HG02885 (cell line): ENCODE measurements at regions not wholly inside any gene's neighbourhood (a gene's known extent, or its start where the extent isn't known, plus 50 kb on each side); places are given as distances from the start of the nearest gene placed in this dataset.

Experiments used
- ATAC-seq: cut with Tn5 transposase; IDR thresholded peaks from one replicate; pipeline ENCODE4 v1.9.1; 2021; ENCODE audit warnings: mild to moderate bottlenecking; ENCODE audit not compliant: unreplicated experiment, poor library complexity

DNA sequence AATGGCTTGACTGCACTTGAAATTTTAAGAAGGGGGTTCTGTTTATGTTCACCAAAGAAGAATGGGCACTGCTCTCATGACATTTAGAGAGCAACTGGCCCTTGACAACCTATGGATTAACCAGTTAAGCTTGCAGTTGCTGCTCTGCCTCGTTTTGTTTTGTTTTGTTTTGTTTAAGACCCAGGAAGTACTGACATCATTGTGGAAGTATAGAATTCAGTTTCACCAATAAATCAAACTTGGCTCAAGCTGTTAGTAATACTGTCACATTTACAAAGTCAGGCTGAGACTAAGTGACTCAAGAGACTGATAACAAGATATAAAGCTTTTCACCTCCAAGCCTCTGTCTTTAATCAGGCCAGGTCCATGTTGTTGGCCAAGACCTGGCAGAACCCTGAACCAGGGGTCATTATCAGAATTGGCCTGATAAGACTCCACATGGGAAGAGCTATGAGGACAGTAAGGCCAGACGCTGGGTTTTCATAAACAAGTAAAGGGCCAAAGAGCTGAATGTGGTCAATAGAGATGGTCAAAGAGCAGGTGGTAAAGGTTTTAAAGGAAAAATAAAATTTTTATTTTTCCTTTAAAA lies 99.4 kb upstream of the VGLL2 start:
- ATAC-seq = no peak

DNA sequence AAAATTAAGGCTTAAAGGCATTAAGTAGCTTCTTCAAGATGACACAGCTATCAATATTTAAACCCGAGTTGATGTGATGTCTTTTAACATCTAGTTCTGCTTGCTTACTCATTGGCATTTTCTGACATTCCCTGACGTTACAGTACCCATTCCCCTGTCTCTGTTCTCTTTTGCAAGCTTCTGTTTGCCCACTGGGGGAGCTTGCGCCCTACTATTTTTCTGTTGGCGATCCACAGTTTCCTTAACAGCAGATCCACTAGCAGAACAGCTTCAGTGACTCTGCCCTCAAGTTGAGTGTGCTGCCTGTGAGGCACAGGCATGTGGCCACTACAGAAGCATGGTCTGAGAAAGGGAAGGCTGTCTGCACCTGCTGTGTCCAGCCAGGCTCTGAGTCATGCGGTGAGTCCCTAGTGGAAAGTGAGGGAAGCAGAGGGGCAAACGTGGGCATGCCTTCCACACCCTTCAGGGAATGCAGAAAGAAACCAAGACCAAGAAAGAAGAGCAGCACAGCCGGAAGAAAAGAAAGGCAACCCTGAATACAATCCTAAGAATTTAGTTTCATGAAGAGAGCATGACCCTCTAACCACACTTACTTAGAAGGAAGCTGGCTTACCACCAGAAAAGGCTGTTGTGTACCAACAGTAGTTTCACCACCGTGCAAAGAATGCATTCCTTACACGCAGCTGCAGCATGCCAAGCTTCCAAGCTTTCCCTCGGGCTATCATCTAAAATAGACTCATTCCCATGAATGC lies 97.7 kb upstream of the VGLL2 start:
- no peak for ATAC-seq

DNA sequence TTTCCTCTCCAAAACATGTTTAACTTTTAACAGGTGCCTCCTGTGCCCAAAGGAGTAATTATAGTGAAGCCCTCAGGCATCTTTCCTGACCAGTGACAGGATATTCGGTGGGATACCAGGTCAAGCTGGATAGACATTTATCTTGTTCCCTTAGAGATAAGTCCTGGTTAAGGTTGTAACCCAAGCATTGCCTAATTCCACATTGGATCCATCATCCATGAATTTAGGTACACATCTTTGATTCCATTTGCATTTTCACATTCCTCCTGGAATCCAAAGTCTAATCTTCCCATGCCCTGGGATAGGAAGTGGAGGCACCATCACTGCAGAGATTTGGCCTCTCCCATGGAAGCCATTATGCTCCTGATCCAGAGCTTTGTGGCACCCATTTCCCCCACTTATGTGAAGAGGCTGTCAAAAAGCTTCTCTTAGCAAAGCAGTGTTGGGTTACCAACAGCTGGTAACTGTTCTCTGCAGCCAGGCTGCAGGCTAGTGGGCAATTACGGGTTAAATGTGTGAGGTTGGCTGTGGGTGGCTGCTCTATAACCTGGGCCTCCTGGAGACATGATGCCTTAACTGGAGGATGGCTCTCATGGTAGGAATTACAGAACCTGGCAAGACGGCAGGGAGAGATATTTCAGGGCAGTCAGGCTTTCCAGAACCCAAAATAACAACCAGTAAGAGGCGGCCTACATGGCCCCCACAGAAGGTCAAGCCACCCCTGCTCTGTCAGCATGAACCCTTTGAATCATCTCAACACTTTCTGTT lies 96.9 kb upstream of the VGLL2 start:
- no peak for ATAC-seq

DNA sequence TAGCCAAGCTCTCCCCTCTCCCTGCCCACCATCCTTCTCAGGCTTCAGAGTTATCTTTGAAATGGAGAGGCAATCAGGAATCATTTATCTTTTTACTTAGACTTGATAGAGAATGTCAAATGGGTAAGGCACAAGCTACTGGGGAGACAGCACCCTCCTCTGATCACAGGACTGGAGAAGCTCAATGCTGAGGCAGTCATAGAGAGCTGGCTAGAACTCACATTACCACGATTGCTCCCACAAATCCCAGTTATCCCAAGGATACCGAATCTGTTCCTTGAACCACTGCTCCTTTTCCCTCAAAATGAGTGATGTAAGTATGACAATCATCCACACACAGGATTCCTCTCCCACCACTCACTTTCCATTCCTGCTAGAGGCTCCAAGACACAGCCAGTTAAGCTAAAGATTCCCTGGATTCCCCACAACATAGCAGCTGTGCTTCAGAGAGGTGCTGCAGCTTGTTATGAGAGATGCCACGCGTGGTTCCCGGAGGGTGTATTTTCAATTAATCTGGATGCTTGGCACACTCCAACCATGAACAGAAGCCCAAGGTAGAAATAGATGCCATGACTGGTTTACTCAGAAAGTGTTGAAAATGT lies 96.2 kb upstream of the VGLL2 start:
- no peak for ATAC-seq

DNA sequence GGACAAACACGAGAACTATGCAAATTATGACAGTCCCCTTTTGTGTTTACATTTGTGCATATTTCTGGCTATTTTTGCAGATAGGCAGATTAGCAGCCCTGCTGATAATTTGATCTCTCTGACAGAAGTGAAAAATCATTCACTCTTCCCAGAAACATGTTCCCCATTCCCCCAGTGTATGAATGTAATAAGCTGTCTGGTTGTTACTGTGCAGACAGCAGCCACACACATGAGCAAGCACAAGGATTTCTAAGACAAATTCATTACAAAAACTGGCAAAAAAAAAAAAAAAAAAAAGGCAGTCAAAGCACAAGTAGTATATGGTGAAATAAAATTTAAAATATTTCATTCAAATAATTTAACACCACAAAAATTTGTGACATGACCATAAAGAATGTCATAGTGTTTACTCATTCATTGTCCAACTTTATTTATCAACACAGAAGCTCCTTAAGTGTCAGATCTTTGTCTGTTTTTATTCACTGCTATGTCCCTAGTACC lies 95.5 kb upstream of the VGLL2 start:
- ATAC-seq = no peak

DNA sequence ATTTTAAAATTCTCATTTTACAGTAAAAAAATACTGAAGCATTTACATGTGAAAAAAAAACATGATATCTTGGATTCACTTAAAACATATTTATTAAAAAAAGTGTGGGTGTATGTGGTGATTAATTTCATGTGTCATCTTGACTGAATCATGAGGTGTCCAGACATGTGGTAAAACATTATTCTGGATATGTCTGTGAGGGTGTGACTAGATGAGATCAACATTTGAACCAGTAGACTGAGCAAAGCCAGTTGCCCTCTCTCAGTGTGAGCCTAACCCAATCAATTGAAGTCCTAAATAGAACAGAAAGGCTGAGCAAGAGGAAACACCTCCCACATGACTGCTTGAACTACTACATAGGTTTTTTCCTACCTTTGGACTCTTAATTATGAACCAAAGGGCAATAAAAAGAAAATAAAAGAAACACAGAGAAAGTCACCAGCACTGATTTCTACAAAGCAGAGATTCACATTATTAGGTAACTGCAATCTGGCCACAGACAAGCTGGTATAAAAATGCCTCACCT lies 90.5 kb upstream of the VGLL2 start:
- ATAC-seq = no peak

DNA sequence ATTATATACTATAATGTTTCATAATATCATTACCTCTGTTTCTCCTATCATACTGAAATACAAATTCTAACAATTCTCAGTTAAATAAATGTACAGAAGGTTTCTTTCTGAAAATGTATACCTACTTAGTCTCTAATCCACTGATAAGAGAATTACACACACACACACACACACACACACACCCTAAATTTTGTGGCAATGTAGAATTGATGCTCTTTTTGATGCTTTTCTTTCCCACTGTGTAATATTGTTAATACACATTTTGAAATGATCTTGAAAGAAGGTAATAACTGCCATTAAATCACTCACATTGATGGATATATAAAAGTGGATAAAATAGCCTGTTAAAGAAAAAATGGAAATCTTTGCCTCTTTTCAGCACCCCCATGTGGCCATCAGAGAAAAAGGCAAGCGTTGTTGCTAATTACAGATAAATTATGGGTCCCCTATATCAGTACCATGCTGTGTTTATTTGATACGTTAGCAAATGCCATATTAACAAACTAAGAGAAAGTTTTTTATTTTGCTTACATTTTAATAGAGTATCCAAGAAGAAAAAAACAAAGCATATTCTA lies 76.6 kb upstream of the VGLL2 start:
- ATAC-seq = no peak

DNA sequence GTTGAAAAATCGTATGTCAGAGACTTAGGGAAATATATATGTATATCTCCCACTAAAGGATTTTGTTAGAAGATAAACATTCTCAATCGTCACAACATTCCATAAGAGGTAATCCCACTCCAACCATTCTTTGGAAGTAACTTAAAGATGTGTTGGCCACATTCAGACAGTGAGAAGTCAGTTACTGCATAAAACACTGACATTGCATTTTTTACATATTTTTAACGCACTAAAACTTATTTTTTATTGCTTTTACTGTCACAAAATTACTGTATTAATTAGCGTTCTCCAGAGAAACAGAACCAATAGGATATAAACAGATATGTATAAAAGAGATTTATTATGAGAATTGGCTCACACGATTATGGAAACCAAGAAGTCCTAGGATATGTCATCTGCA lies 74.3 kb upstream of the VGLL2 start:
- ATAC-seq = no peak

DNA sequence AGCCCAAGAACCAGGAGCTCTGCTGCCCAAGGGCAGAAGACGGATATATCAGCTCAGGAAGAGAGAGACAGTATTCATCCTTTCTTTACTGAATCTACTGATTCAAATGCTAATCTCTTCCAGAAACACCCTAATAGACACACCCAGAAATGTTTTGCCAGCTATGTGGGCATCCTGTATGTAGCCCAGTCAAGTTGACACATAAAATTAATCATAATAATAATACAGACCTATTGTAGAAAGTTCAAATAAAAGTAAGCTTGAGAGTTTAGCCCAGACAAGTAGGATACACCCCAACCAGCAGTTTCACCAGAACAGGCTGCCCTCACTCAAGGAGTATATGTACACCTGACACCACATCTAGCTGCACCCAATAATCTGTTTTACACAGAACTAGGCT lies 73.9 kb upstream of the VGLL2 start:
- no peak for ATAC-seq

DNA sequence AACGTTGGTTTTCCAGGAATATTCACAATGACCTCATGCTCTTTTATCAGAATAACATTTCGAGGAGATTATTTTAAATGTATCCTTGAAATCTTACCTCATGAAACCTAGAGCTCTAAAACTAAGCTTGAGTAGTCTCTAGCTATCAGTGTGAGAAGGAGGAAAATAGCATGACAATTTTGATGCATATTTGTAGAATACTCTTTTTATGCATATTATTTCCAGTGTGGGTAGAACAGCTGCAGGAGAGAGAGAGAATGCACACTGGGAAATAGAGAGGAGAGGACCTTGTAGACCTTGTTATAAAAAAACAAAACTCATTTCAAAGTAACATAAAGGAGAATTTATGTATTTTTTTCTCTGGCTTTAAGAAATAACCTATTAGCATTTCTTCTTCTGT lies 71.1 kb upstream of the VGLL2 start:
- ATAC-seq = no peak

DNA sequence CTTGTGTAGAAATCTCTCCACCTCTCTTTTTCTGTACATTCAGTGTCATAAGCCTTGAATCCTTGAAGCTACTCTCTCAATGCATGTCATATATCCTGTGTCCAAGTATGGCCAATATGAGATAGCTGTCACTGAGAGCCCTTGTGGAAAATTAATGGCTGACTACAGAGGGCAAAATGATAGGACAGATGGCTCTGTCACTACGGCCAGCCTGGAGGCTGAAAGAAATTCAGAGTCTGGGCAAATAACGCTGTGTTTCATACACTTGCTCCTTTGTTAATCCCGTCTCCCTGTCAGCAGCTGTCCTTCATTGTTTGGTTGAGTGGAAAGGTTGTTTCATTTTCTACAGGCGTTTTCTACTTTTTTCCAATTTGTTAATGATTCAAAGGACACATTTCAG lies 70.4 kb upstream of the VGLL2 start:
- no peak for ATAC-seq

DNA sequence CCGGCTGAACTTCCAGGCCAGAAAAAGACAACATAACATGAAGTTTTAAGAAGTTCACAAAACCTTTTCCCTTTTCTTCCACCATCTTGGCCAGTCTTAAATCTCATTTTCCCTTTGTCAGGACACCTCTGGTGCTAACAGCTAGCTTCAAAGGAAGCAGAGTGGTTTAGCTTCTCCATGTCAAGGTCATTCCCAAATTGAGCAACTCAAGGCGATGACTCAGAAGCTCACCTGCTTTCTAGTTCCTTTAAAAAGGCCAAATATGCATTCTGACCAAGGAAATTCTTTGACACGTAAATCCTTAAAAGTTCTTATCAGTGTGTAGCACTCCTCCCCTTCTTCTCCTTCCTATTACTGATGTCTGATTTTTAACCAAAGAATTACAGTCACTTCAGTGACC lies 69.6 kb upstream of the VGLL2 start:
- no peak for ATAC-seq

DNA sequence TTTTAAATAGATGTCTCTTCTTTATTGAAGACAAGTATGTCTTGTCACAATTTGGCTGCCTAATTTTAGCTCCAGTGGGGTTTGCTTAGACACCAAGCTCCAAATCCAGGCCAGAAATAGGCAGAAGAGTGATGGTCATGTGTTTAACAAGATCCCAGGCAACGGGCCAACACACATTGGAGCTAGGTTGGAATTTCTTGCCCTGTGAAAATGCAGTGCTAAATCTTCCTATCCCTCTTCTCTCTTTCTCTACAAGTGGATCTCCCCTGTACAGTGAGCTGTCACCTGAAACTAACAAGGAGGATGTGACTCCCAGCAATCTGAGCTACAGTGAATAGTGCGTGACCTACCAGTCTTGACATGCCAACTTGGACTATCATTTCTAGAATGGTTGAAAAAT lies 65.3 kb upstream of the VGLL2 start:
- ATAC-seq = peak; percentile 46

DNA sequence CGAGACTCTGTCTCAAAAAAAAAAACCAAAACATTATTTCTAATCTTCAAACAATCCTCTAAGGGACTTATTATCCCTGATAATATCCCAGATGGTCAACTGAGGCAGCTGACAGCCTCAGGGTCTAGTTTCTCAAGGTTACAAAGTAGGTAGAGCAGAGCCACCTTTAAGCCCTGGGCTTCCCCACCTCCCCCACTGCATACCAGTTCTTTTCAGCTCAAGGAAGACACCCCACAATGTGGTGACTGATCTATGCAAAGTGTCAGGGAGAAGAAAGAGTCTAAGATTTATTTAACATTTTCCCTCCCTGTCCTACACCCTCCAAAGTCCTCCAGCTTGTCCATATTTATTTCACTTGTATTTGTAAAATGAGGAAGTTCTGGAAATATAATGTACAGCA lies 60.5 kb upstream of the VGLL2 start:
- ATAC-seq = no peak

DNA sequence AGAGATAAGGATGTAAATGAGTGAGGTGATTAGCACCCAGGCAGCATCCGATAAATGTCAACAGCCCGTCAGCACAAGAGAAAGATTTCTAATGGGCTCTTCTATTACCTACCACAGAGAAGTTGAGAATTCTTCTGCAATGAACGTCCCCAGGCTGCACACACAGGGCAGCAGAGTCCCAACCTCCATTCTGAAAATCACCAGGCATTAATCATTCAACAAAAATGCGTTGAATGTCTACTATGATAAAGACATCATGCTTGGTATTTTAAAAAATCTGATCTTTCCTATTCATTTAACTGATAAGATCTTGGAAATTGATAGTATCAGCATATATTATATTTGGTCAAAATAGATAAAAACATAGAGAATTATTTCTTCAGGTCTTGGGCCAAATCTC lies 59.5 kb upstream of the VGLL2 start:
- no peak for ATAC-seq

DNA sequence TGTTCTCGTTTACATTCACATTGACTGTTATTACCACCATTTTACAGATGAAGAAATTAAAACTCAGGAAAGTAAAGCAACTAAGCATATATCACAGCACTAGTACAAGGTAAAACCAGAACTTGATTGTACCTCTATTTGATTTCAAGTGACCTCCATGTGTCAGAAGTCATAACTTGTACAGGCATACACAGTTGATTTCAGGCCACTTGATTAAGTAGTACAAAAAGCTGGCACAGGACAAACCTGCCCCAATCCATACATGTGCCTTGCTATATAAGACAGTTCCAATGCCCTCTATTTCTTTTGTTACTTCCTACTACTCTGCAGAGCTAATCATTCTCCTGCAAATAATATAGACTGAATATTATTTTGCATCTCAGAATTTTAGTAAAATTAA lies 58.8 kb upstream of the VGLL2 start:
- no peak for ATAC-seq

DNA sequence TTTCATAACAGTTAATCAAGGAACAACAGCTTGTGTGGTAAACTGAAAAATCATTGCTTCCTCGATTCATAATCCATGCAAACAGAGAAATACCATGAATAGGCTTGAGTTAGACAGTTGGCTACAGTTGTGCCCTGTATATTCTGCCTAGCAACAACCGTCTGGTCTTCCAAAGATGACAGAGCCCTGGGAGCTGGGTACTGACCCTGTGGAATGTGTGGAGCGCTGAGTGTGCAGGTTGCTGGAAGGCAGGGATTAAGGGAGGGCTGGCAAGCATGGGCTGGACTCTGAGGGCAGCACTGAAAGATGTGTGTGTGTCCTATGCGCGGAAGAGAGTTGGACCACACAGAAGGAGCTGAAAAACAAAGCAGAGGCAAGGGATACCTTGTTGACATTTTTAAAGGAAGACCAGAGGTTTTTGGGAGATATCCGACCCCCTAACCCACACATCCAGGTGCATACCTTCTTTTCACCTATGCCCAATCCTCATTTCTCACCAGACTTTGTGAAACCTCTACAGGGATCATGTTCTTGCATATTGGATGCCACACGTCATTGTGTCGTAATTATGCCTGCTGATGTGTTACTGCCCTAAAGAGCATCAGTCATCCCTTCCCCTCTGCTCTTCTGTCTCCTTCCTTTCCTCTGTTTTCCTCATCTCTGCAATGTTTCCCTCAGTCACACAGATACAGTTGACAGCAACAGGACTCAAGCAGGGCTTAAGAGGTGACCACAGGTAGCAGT lies 58.2 kb upstream of the VGLL2 start:
- ATAC-seq = no peak

DNA sequence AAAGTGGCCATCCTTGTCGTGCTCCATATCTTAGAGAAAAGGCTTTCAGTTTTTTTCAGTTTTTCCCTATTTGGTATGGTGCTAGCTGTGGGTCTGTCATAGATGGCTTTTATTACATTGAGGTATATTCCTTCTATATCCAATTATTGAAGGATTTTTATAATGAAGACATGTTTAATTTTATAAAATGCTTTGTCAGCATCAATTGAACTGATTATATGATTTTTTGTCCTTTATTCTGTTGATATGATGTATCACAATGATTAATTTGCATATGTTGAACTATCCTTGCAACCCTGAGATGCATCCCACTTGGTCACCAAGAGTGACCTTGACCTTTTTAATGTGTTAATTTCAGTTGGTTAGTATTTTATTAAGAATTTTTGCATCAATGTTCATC lies 55.1 kb upstream of the VGLL2 start:
- no peak for ATAC-seq

DNA sequence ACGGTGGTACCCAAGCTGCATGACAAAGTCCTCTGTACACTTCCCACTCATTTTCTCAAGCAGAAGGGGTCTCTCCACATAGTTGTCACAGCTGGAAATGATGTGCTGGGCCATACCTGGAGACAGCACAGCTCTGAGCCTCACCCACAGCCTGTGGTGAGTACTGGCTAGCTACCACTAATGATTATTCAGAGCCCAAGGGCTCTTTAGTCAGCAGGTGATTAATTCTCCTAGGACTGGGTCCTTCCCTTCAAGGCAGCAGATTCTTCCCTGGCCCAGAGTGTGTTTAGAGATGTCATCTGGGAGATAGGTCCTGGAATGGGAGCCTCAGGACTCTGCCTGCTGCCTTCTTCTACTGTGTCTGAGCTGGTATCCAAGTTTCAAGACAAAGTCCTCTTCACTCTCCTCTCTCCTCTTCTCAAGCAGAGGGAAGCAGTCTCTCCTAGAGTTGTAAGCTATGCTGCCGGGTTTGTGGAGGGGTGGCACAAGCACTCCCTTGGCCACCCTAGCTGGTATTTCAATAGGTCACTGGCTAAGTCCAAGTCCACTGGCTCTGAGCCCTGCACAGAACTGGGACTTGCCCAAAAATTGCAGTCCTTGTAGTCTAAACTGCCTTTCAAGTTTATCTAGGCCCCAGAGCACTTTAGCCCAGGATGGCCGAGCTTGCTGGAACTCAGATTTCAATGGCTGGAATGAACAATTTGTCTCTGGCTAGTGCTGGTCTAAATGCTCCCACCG lies 49.8 kb upstream of the VGLL2 start:
- ATAC-seq = no peak
